ENCODE measurements at regions not wholly inside any gene's neighbourhood (a gene's known extent, or its start where the extent isn't known, plus 50 kb on each side); places are given as distances from the start of the nearest gene placed in this dataset.

- Histone ChIP-seq H3K27me3 (ENCODE audit: control insufficient read depth, insufficient read depth, low read length) (no peaks in the 10 kb centered on the region), H3K9me3 (ENCODE audit: control insufficient read depth, insufficient read depth, low read depth, low read length) (no peaks in the 10 kb centered on the region), H3K36me3 (ENCODE audit: control insufficient read depth, insufficient read depth, low read length) (no peaks in the 10 kb centered on the region), H3K27ac (ENCODE audit: low read length) (no peak overlapping the region), H3K4me1 (ENCODE audit: control insufficient read depth, insufficient read depth, low read length) (no peaks in the 10 kb centered on the region), H3K4me3 (ENCODE audit: low read depth in 2 of 2, low read length in 2 of 2) (no peak overlapping the region)
- CTCF ChIA-PET = interaction anchor here (0.7 kb wide), 1 partner anchor 410 kb away, joined by 4 read pairs; no protein-coding TSS in a partner anchor
- POLR2A ChIA-PET = interaction anchor here (0.6 kb wide), 1 partner anchor 38 kb away, joined by 3 read pairs; no protein-coding TSS in a partner anchor
- in situ Hi-C loops (cut with HindIII; ENCODE audit: low pct_unique_long_range_greater_than_20kb, low sequenced_read_pairs) = no loop called here
- intact Hi-C loops (cut with micrococcal nuclease; ENCODE audit: unreplicated experiment) = no loop called here
- BruUV-seq (replicated peaks) = no TSS peak
- ATAC-seq = no peak
- TF ChIP-seq CTCF (IDR thresholded peaks at IDR 0.05) = no peak
- TF ChIP-seq REST (IDR thresholded peaks at IDR 0.05; ENCODE audit: insufficient read depth in 1 of 2, low read depth in 2 of 2, low read length in 1 of 2) = no peak
- TF ChIP-seq SIN3A (IDR thresholded peaks at IDR 0.05; ENCODE audit: borderline replicate concordance, insufficient read depth, low read depth, low read length) = no peak
- no peak for DNase-seq (ENCODE audit: low read depth, low spot score)
These were observed 173.4 kb upstream of the NR3C1 start for GRCh38 chr5:143576711-143577484.

GRCh38 chr5:143575286-143575685, 171.8 kb upstream of the NR3C1 start:
- no peak for DNase-seq (ENCODE audit: low read depth, low spot score)
- no TSS peak for BruUV-seq (replicated peaks)
- H3K27me3 ChIP-seq (ENCODE audit: control insufficient read depth, insufficient read depth, low read length) = no peaks in the 10 kb centered on the region
- no peak overlapping the region for H3K4me3 ChIP-seq (ENCODE audit: low read depth in 2 of 2, low read length in 2 of 2)
- in situ Hi-C loops (cut with HindIII; ENCODE audit: low pct_unique_long_range_greater_than_20kb, low sequenced_read_pairs) (no loop called here), intact Hi-C loops (cut with micrococcal nuclease; ENCODE audit: unreplicated experiment) (no loop called here)
- TF ChIP-seq TCF7L2 (IDR thresholded peaks at IDR 0.05; ENCODE audit: low read depth, low read length) = no peak
- TF ChIP-seq SIN3A (IDR thresholded peaks at IDR 0.05; ENCODE audit: borderline replicate concordance, insufficient read depth, low read depth, low read length) = no peak
- no peak for TF ChIP-seq REST (IDR thresholded peaks at IDR 0.05; ENCODE audit: insufficient read depth in 1 of 2, low read depth in 2 of 2, low read length in 1 of 2)
- no peak for TF ChIP-seq CTCF (IDR thresholded peaks at IDR 0.05)
- TF ChIP-seq POLR2AphosphoS5 (IDR thresholded peaks at IDR 0.05; ENCODE audit: low read depth, low read length) = no peak
- H3K27ac ChIP-seq (ENCODE audit: low read length) = no peak overlapping the region
- H3K36me3 ChIP-seq (ENCODE audit: control insufficient read depth, insufficient read depth, low read length) = no peaks in the 10 kb centered on the region
- no peaks in the 10 kb centered on the region for H3K4me1 ChIP-seq (ENCODE audit: control insufficient read depth, insufficient read depth, low read length)
- no peaks in the 10 kb centered on the region for H3K9me3 ChIP-seq (ENCODE audit: control insufficient read depth, insufficient read depth, low read depth, low read length)
- no peak for ATAC-seq
- POLR2A ChIA-PET = no interaction called here
- CTCF ChIA-PET = no interaction called here
